Aorta (tissue), 5 donors: ENCODE measurements at regions not wholly inside any gene's neighbourhood (a gene's known extent, or its start where the extent isn't known, plus 50 kb on each side); places are given as distances from the start of the nearest gene placed in this dataset.

Source experiments
- ATAC-seq: fragments of 200-7000 bp; cut with Tn5 transposase; one replicate; pipeline ENCODE4 v1.9.1; 2022; ENCODE audit warnings: moderate library complexity; ENCODE audit not compliant: low FRiP score
- DNase-seq, 2 donors: peaks; one replicate each; pipeline ENCODE4 v3.0.0-alpha.2; 2020
- H3K27ac ChIP-seq, 2 donors: one replicate each; pipeline ENCODE4 v1.5.1; 2013; ENCODE audit warnings: low read length in 2 of 2, mild to moderate bottlenecking in 2 of 2, moderate library complexity in 2 of 2, control low read depth in 1 of 2, inconsistent platforms in 1 of 2, low read depth in 1 of 2
- H3K27me3 ChIP-seq, 2 donors: one replicate each; pipeline ENCODE4 v1.6.1; 2013; ENCODE audit warnings: control low read depth in 1 of 2, low read length in 1 of 2, mild to moderate bottlenecking in 1 of 2, moderate library complexity in 1 of 2; ENCODE audit not compliant: insufficient read depth in 2 of 2, control insufficient read depth in 1 of 2
- H3K36me3 ChIP-seq, 2 donors: one replicate each; pipeline ENCODE4 v1.6.1; 2013; ENCODE audit warnings: control low read depth in 1 of 2, low read length in 1 of 2, mild to moderate bottlenecking in 1 of 2; ENCODE audit not compliant: insufficient read depth in 2 of 2, control insufficient read depth in 1 of 2
- H3K4me1 ChIP-seq, 2 donors: one replicate each; pipeline ENCODE4 v1.6.1; 2013; ENCODE audit warnings: low read length in 2 of 2, control low read depth in 1 of 2, mild to moderate bottlenecking in 1 of 2, moderate library complexity in 1 of 2; ENCODE audit not compliant: insufficient read depth in 2 of 2, control insufficient read depth in 1 of 2
- H3K4me3 ChIP-seq, 2 donors: one replicate each; pipeline ENCODE4 v1.5.1; 2013; ENCODE audit warnings: low read length in 2 of 2, control low read depth in 1 of 2, mild to moderate bottlenecking in 1 of 2
- H3K9me3 ChIP-seq: one replicate; pipeline ENCODE4 v1.6.1; 2013; ENCODE audit warnings: mild to moderate bottlenecking, low read length; ENCODE audit not compliant: control insufficient read depth
- WGBS, 2 donors: extraction: QIAGEN DNeasy Blood & Tissue Kit; methylation state at CpG; one replicate each; pipeline ENCODE4 v1.1.7; 2013; 5-methylcytosine and 5-hydroxymethylcytosine counted together
- intact Hi-C, 2 donors: fragments of 100-400 bp; cut with DNase I; formaldehyde crosslinking; loops; one replicate each; pipeline versions ENCODE4 v1.14.2 to v1.15.0; 2022
- donor health status: healthy with polysubstance abuse.
- donor health status: Bipolar disorder and iron deficiency.
- donor health status: DM: no; HTN: no; CAD: no.
- donor health status: DM: no; HTN: no; CAD: no.
- donor health status: DM: yes; HTN: yes; CAD: no.

DNA sequence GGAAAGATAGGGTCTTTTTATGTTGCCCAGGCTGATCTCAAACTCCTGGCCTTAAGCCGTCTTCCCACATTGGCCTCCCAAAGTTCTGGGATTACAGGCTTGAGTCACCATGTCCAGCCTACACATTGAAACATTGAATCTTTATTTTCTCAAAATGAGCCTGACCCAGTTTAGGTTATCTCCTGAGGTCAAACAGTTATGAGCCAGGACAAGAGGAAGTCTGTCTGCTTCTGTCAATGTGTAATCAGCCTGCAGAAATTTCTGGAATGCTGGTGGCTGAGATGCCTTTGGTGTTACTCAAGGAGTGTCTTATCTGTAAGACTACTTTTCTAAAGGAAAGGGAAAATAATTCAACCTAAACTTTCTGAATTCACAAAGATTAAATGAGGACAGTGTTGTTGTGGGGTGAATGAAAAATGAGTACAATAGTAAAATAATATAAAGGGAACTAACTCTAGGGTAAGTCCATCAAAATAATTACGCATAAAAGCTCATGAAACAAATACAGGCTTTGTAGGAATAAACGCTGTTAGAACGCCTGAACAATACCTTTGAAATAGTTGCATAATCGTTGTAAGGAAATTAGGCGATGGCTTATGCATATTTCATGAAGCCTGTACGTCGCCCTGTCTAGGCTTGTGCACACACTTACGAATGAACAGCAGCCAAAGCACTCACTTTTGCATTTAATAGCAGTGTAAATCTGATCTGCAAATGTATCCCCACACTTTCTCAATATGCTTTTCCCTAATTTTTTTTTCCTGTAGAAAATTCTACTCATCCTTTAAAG lies 260.8 kb downstream of the RDH14 start:
- WGBS, 2 donors: 36 to 49% methylated on average over 9 of the region's 9 CpGs
- DNase-seq (no peak), ATAC-seq (no peak)
- Histone ChIP-seq H3K4me3 (no peak overlapping the region), H3K27ac (no peak overlapping the region), H3K27me3 (no peaks in the 10 kb centered on the region), H3K4me1 (no peaks in the 10 kb centered on the region), H3K9me3 (no peaks in the 10 kb centered on the region), H3K36me3 (no peaks in the 10 kb centered on the region)
- intact Hi-C loops: no loop called here

DNA sequence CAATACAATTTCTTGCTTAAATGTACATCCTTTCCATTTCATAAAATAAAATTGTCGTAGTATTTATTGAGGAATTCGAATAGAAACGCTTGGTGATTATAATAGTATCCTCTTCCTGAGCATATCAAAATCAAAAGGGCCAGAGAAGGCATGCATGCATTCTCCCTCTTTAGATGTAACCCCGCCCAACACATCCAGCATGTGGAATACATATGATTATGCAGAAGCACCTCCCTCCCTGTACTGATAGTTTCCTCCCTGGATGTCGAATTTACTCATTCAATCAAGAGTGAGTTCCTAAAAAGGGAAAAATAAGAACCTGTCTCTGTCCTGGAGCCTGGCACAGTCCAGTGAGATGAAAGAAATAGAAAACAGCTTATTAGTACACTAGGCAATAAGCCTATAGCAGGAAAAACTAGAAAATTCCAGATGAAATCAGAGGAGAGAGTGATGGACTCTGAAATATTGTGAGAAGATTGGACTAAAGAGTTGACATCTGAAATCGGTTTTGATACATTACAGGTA lies 262.9 kb downstream of the RDH14 start:
- intact Hi-C loops: no loop called here
- no peaks in the 10 kb centered on the region for H3K36me3 ChIP-seq
- ATAC-seq: no peak
- DNase-seq: no peak
- no peaks in the 10 kb centered on the region for H3K4me1 ChIP-seq
- H3K27ac ChIP-seq: no peak overlapping the region
- H3K9me3 ChIP-seq: no peaks in the 10 kb centered on the region
- 76 to 78% methylated on average over 6 of the region's 6 CpGs for WGBS, 2 donors
- no peak overlapping the region for H3K4me3 ChIP-seq
- H3K27me3 ChIP-seq: no peaks in the 10 kb centered on the region

DNA sequence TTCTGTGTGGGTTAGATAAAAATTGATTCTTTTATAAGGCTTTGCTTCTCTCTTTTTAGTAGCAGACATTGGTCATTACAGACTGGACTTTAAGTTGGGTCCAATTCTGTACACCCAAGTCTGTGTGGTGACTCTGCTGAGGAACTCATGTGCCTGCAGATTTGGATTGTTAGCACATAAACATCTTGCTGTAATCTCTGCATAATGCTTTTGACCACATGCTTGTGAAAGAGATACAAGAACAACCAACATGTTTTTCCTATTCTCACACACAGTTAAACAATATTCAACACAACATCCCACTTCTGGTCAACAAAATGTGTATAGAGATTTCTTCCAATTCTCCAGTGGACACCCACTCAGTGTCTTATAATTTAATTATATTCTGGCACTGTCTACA lies 270.1 kb downstream of the RDH14 start:
- intact Hi-C loops: no loop called here
- Histone ChIP-seq H3K9me3 (no peaks in the 10 kb centered on the region), H3K4me3 (no peak overlapping the region), H3K27me3 (no peaks in the 10 kb centered on the region), H3K4me1 (no peaks in the 10 kb centered on the region), H3K36me3 (no peaks in the 10 kb centered on the region), H3K27ac (no peak overlapping the region)
- ATAC-seq (no peak), DNase-seq (no peak)

DNA sequence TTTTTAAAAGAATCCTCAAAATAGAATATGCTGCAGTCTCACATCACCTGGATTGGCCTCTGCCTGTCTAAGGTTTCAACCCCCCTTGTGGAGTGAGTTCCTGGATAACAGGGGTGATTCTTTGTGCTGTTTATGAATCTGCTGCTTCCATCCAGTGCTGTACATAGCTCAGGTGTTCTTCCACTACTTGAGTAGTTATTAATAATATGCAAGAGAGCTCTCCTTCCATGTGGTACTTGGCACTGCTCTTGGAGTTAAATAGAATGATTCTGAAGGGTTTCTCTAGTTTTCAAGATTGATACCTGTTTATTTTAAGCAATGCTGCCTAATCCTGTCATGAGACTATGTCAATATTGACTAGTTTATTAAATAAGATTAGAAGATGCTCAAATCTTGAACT lies 273.6 kb downstream of the RDH14 start:
- DNase-seq: no peak
- no peaks in the 10 kb centered on the region for H3K27me3 ChIP-seq
- no peak overlapping the region for H3K27ac ChIP-seq
- no peaks in the 10 kb centered on the region for H3K9me3 ChIP-seq
- H3K4me1 ChIP-seq: no peaks in the 10 kb centered on the region
- H3K36me3 ChIP-seq: no peaks in the 10 kb centered on the region
- no peak for ATAC-seq
- H3K4me3 ChIP-seq: no peak overlapping the region
- intact Hi-C loops: no loop called here

DNA sequence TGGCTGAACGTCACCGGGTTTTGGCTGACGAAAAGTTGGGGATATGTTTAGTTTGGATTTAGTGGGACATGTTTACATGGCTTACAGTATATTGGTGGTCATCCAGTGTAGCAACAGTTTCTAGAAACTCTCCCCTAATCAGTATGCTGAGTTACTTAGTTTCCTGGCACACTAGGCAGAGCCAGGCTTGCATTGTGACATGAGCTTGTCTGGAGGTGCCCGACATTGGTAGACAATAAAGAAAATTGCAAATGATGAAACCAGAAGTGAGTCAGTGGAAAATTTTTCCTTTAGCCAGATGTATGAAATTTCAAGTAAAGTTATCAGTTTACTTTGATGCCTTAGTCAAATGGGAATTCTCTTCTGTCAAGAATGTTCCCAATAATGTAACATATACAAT lies 276.1 kb downstream of the RDH14 start:
- WGBS, 2 donors: 60 to 68% methylated on average over 4 of the region's 4 CpGs
- no peak for DNase-seq

DNA sequence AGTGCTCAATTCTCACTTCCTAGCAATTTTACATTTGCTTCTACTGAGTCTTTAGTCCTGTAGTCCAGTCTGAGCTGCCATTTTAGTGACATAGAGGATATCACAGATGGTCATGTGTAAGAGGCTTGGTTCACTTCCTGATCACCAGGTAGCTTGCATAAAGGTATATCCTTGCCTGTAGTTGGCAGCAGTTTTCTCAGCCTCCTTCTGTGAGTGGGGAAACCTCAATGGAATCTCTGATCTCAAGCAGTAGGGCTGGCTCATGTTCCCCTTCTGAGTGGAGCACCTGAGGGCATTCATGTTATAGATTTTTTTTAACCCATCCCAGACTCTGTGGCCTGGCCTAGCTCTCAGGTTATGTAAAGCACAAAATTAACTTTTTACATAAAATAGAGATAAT lies 278.4 kb downstream of the RDH14 start:
- intact Hi-C loops: no loop called here
- no peak for DNase-seq
- Histone ChIP-seq H3K4me3 (no peak overlapping the region), H3K27ac (no peak overlapping the region), H3K36me3 (no peaks in the 10 kb centered on the region), H3K9me3 (no peaks in the 10 kb centered on the region), H3K4me1 (no peaks in the 10 kb centered on the region), H3K27me3 (no peaks in the 10 kb centered on the region)
- no peak for ATAC-seq

More for the DNA sequence above, 276.1 kb downstream of the RDH14 start:
- no peaks in the 10 kb centered on the region for H3K9me3 ChIP-seq
- H3K27ac ChIP-seq: no peak overlapping the region
- intact Hi-C loops: no loop called here
- ATAC-seq: no peak
- H3K36me3 ChIP-seq: no peaks in the 10 kb centered on the region
- no peaks in the 10 kb centered on the region for H3K4me1 ChIP-seq
- H3K27me3 ChIP-seq: no peaks in the 10 kb centered on the region
- H3K4me3 ChIP-seq: no peak overlapping the region

DNA sequence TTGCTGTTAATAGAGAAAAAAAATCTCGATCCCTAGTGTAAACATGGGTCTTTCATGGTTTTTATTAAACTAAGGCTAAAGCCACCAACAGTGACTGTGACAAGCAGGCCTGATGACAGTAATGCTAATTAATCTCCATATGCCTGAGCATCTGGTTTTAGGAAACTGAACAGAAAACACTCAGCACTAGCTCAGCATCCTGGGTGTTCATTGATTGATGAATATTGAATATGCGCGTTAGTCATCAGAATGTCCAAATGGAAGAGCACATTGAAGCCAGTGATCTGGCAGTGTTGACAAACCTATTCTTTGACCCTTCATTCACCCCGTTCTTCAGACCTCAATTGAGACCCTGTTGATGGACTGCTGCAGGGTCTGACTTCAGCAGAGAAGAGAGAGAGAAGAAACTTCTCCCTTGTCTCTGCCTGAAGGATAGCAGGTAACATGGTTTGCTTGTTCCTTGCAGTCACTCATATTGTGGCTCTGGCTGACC lies 283.8 kb downstream of the RDH14 start:
- Histone ChIP-seq H3K9me3 (no peaks in the 10 kb centered on the region), H3K27ac (no peak overlapping the region), H3K36me3 (no peaks in the 10 kb centered on the region), H3K27me3 (no peaks in the 10 kb centered on the region), H3K4me3 (no peak overlapping the region), H3K4me1 (no peaks in the 10 kb centered on the region)
- intact Hi-C loops: no loop called here
- WGBS, 2 donors: 64 to 88% methylated on average over 4 of the region's 4 CpGs
- DNase-seq: no peak
- ATAC-seq: no peak

DNA sequence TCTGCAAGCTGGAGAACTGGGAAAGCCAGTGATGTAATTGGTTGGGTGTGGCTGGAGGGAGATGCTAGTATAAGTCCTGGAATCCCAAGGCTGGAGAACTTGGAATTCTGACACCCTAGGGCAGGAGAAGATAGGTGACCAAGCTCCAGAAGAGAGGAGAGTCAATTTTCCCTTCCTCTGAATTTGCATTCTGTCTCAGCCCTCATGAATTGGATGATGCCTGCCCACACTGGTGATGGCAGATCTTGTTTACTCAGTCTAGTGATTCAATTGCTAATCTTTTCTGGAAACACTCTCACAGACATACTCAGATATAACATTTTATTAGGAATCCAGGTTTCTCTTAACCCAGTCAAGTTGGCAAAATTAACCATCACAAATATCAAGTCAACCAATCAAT lies 287.2 kb downstream of the RDH14 start:
- DNase-seq (no peak), ATAC-seq (no peak)
- H3K9me3 ChIP-seq: no peaks in the 10 kb centered on the region
- intact Hi-C loops: no loop called here
- no peaks in the 10 kb centered on the region for H3K27me3 ChIP-seq
- H3K27ac ChIP-seq: no peak overlapping the region
- no peaks in the 10 kb centered on the region for H3K4me1 ChIP-seq
- H3K4me3 ChIP-seq: no peak overlapping the region
- H3K36me3 ChIP-seq: no peaks in the 10 kb centered on the region

DNA sequence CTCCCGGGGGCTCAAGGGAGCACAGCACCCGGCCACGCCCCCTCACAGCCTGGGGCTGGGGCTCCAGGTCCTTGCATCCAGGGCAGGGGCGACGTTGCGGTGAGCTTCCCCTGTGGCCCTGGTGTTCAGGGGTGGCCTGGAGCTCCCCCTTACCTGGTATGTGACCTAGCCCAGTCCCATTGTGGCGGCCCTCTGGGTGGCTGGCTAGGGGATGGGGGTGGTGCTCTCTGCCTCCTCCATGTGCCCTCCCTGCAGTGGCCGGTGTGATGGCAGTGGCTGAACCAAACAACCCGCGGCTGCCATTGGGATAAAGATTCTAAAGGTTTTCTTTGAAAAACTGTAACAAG lies 288.3 kb downstream of the RDH14 start:
- H3K4me3 ChIP-seq: no peak overlapping the region
- no peaks in the 10 kb centered on the region for H3K9me3 ChIP-seq
- DNase-seq (peak in 1 of 2 donors; percentile 70), ATAC-seq (peak; percentile 7)
- no peaks in the 10 kb centered on the region for H3K4me1 ChIP-seq
- H3K27me3 ChIP-seq: no peaks in the 10 kb centered on the region
- 69 to 71% methylated on average over 9 to 10 of the region's 10 CpGs for WGBS, 2 donors
- intact Hi-C loops: no loop called here
- no peak overlapping the region for H3K27ac ChIP-seq
- no peaks in the 10 kb centered on the region for H3K36me3 ChIP-seq
